Right lobe of liver (tissue), 6 donors: ENCODE measurements at regions not wholly inside any gene's neighbourhood (a gene's known extent, or its start where the extent isn't known, plus 50 kb on each side); places are given as distances from the start of the nearest gene placed in this dataset.
"Not testable (repeated sequence)": the region's sequence is repeated elsewhere in the genome, so short reads cannot be mapped to it uniquely, and the experiment has no call there.

ENCODE experiments used
- ATAC-seq, 4 donors: fragments of 200-7000 bp; cut with Tn5 transposase; one replicate each; pipeline ENCODE4 v1.9.1; 2020; ENCODE audit warnings: mild to moderate bottlenecking in 4 of 4, moderate library complexity in 4 of 4
- DNase-seq, 3 donors: peaks; one replicate each; pipeline ENCODE4 v3.0.0-alpha.2; 2020
- H3K27ac ChIP-seq, 3 donors: fragments of 200-600 bp; one replicate each; pipeline ENCODE4 v1.8.0; 2022
- H3K27me3 ChIP-seq, 2 donors: fragments of 200-600 bp; one replicate each; pipeline ENCODE4 v1.8.0; 2022
- H3K36me3 ChIP-seq, 4 donors: fragments of 200-600 bp; sonication (generic) in 1 of 4; one replicate each; pipeline versions ENCODE4 v1.5.1 to v1.8.0; 2017 to 2022; ENCODE audit warnings: control low read depth in 1 of 4
- H3K4me1 ChIP-seq, 4 donors: fragments of 200-600 bp; sonication (generic) in 1 of 4; one replicate each; pipeline versions ENCODE4 v1.5.1 to v1.8.0; 2017 to 2022; ENCODE audit warnings: control low read depth in 1 of 4
- H3K4me3 ChIP-seq, 3 donors: fragments of 200-600 bp; one replicate each; pipeline ENCODE4 v1.8.0; 2022
- H3K9me3 ChIP-seq, 4 donors: fragments of 200-600 bp; sonication (generic) in 1 of 4; one replicate each; pipeline versions ENCODE4 v1.5.1 to v1.8.0; 2017 to 2022; ENCODE audit warnings: control low read depth in 1 of 4
- POLR2A ChIP-seq: fragments of 450-650 bp; IDR thresholded peaks from one replicate; pipeline ENCODE4 v1.6.1; 2017; ENCODE audit warnings: antibody characterized with exemption, mild to moderate bottlenecking
- WGBS: methylation state at CpG from one replicate; pipeline ENCODE4 v1.1.6; 2018; ENCODE audit warnings: low coverage, low lambda C conversion rate; ENCODE audit not compliant: insufficient coverage; ENCODE audit errors: missing lambda C conversion rate; 5-methylcytosine and 5-hydroxymethylcytosine counted together
- intact Hi-C, 2 donors: fragments of 100-400 bp; cut with DNase I; formaldehyde crosslinking; loops; one replicate each; pipeline versions ENCODE4 v1.11.2 to v1.14.1; 2022
- TF ChIP-seq, protein P1 (sequence below), 4 donors: fragments of 200-600 bp in 3 of 4; fragments of 450-650 bp in 1 of 4; IDR thresholded peaks; one replicate each; pipeline versions ENCODE4 v1.5.1 to v1.8.0; 2016 to 2022; ENCODE audit warnings: antibody characterized with exemption in 4 of 4, mild to moderate bottlenecking in 2 of 4
- donor health status: DM: no; HTN: yes; CAD: no.
- donor health status: DM: no; HTN: no; CAD: no.
- donor health status: DM: no; HTN: no; CAD: no.
- donor health status: DM: no; HTN: yes; CAD: no.
- donor health status: DM: no; HTN: yes; CAD: no.

DNA sequence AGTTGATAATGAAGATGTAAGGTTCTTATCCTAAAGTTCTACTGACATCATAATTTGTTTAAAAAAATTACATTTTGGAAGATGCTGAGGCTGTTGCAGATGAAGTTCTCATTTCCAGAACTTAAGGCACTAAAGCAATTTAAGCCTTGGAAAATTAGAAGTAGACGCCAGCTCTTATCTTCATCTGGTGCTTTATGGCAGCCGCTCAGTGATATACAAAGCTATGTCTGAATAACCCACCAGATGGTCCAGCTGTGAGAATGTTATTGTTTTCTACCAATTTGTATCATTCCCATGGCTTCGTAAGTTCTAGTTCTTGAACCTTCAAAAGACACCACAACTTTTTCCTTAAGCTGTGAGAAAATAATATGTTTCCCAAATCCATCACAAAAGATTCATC is 212.1 kb upstream of the ARID2 start:
- 85% methylated on average over 3 of the region's 3 CpGs for WGBS
- intact Hi-C loops: no loop called here
- H3K4me1 ChIP-seq: no peaks in the 10 kb centered on the region
- no peaks in the 10 kb centered on the region for H3K9me3 ChIP-seq
- no peaks in the 10 kb centered on the region for H3K36me3 ChIP-seq
- H3K27me3 ChIP-seq: no peaks in the 10 kb centered on the region
- DNase-seq (no peak), ATAC-seq (no peak)
- TF ChIP-seq, protein P1, sequence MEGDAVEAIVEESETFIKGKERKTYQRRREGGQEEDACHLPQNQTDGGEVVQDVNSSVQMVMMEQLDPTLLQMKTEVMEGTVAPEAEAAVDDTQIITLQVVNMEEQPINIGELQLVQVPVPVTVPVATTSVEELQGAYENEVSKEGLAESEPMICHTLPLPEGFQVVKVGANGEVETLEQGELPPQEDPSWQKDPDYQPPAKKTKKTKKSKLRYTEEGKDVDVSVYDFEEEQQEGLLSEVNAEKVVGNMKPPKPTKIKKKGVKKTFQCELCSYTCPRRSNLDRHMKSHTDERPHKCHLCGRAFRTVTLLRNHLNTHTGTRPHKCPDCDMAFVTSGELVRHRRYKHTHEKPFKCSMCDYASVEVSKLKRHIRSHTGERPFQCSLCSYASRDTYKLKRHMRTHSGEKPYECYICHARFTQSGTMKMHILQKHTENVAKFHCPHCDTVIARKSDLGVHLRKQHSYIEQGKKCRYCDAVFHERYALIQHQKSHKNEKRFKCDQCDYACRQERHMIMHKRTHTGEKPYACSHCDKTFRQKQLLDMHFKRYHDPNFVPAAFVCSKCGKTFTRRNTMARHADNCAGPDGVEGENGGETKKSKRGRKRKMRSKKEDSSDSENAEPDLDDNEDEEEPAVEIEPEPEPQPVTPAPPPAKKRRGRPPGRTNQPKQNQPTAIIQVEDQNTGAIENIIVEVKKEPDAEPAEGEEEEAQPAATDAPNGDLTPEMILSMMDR (IDR thresholded peaks at IDR 0.05): no peak
- no peak for TF ChIP-seq POLR2A
- H3K27ac ChIP-seq: no peak overlapping the region
- H3K4me3 ChIP-seq: no peak overlapping the region

DNA sequence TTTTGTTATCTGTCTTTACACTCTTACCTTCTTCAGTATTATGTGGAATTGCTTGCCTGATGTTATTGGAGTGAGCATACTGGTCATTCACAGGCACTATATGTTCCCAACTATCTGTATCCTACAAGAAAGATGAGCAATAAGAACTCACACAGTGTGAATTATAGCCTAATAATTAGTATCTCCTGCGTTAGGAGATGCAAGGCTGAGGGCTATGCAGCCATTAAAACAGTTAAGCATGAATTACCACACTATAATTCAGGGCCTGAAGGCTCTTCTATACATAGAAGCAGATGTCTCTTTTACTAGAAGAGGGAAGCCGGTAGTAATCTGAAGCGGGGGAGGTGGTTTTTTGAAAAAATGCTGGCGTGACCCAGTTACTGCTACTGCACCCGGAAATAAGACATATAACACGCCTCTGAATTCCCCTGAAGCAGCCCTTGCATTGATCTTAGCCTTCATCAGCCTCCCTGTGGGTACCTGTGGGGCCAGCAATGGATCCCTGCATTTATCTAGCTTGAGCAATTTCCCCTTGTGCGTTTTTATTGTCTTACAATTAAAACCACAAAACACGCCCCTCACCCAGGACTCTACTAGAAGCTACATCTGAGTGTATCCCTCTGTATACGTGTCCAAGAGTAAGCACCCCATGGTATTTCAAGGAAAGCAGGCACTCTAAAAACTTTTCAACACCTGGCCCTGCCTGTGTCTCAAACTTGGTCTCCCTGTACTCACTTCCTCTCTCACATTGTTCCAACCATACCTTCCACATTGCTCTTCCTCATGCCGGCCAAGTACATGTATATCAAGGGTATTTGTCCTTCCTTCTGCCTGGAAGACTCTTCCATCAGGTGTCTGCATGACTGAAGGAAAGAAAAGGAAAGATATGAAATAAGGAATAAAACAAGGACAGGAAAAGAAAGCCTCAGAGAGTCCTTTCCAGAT is 210.9 kb upstream of the ARID2 start:
- H3K27me3 ChIP-seq: no peaks in the 10 kb centered on the region
- no peak for TF ChIP-seq POLR2A
- TF ChIP-seq, protein P1 (IDR thresholded peaks at IDR 0.05): no peak
- no peak overlapping the region for H3K4me3 ChIP-seq
- ATAC-seq: no peak
- no peaks in the 10 kb centered on the region for H3K36me3 ChIP-seq
- no peak overlapping the region for H3K27ac ChIP-seq
- H3K4me1 ChIP-seq: no peaks in the 10 kb centered on the region
- no peak for DNase-seq
- no peaks in the 10 kb centered on the region for H3K9me3 ChIP-seq
- 60% methylated on average over 9 of the region's 10 CpGs for WGBS
- intact Hi-C loops: no loop called here

DNA sequence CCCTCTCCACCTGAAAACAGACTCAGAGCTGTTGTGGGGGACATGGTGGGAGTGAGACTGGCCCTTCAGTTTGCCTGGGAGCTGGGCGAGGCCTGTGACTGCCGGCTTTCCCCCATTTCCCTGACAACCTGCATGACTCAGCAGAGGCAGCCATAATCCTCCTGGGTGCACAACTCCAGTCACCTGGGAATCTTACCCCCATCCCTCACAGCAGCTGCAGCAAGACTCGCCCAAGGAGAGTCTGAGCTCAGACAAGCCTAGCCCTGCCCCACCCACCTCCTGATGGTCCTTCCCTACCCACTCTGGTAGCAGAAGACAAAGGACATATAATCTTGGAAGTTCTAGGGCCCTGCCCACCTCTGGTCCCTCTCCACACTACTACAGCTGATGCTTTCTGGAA is 207.3 kb upstream of the ARID2 start:
- TF ChIP-seq POLR2A: no peak
- TF ChIP-seq, protein P1 (IDR thresholded peaks at IDR 0.05): no peak

DNA sequence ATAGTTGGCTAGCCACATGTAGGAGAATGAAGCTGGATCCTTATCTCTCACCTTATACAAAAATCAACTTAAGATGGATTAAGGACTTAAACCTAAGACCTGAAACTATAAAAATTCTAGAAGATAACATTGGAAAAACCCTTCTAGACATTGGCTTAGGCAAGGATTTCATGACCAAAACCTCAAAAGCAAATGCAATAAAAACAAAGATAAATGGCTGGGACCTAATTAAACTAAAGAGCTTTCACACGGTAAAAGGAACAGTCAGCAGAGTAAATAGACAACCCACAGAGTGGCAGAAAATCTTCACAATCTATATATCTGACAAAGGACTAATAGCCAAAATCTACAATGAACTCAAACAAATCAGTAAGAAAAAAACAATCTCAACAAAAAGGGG is 202.7 kb upstream of the ARID2 start:
- intact Hi-C loops, H3K4me1 ChIP-seq, ATAC-seq, H3K27ac ChIP-seq, H3K36me3 ChIP-seq, H3K27me3 ChIP-seq, H3K9me3 ChIP-seq, H3K4me3 ChIP-seq, DNase-seq: not testable (repeated sequence)
- 71% methylated on average over 1 of the region's 1 CpG for WGBS

More for the DNA sequence above, 207.3 kb upstream of the ARID2 start:
- ATAC-seq: no peak
- Histone ChIP-seq H3K4me3 (no peak overlapping the region), H3K36me3 (no peaks in the 10 kb centered on the region), H3K27me3 (no peaks in the 10 kb centered on the region), H3K9me3 (no peaks in the 10 kb centered on the region), H3K27ac (no peak overlapping the region), H3K4me1 (no peaks in the 10 kb centered on the region)
- intact Hi-C loops: no loop called here
- no peak for DNase-seq
- 100% methylated on average over 1 of the region's 3 CpGs for WGBS

DNA sequence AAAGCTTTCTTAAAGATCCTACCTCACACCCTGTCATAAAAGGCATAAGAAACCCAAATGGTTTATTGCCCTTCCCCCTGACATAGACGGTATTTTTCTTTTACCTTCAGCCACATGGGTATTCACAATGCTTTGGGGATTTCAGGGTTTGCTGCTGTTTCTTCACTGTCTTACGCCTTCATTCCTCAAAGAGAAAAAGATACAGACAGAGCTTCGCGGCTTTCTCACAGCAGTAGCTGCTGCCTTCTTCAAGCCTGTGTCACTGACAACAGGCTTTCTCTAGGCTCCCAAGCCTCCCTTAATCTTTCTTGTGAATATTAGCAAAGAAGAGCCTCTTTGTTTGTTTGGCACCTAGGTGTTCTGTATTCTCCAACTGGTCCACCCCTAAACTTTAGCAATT is 197.4 kb upstream of the ARID2 start:
- intact Hi-C loops: no loop called here
- DNase-seq (no peak), ATAC-seq (no peak)
- Histone ChIP-seq H3K9me3 (no peaks in the 10 kb centered on the region), H3K36me3 (no peaks in the 10 kb centered on the region), H3K27me3 (no peaks in the 10 kb centered on the region), H3K4me1 (no peaks in the 10 kb centered on the region), H3K4me3 (no peak overlapping the region), H3K27ac (no peak overlapping the region)
- no peak for TF ChIP-seq POLR2A
- TF ChIP-seq, protein P1 (IDR thresholded peaks at IDR 0.05): no peak
- 77% methylated on average over 4 of the region's 4 CpGs for WGBS
